ENCODE measurements at regions not wholly inside any gene's neighbourhood (a gene's known extent, or its start where the extent isn't known, plus 50 kb on each side); places are given as distances from the start of the nearest gene placed in this dataset.

DNA sequence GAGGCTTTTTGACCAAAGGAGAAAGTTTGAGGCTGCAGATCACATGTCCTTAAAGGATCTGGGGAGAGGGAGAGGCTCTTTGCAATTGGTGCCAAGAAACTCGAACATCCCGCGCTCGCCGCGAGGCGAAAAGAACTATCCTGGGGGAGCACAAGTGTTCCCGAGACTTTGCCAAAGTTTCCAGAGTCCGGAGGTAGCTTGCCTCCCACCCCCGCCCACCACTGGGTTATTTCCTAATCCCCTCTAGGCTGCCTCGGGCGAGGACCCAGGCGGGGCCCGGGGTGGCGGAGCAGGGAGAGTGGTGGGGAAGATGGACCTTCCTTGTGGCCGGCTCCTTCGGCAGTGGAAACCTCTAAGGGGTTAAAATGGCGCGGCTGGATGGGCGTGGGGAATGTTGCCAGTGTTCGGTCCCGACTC is 114.5 kb downstream of the KCNRG start:
- DNase-seq = peak in 1 of 2 donors; percentile 38
- no peak for FAIRE-seq
- Histone ChIP-seq H3K27ac (ENCODE audit: low read depth in 1 of 3, low read length in 2 of 3) (peak overlapping the region in 1 of 3 donors; percentile 10), H3K4me1 (ENCODE audit: control insufficient read depth in 3 of 3, insufficient read depth in 2 of 3, low read depth in 1 of 3, low read length in 2 of 3) (peaks cover 6 to 47% (median 17%) of the 10 kb centered on the region in 3 donors), H3K36me3 (ENCODE audit: control insufficient read depth in 3 of 3, insufficient read depth in 2 of 3, low read depth in 1 of 3, low read length in 3 of 3) (no peaks in the 10 kb centered on the region), H3K9me3 (ENCODE audit: control insufficient read depth in 2 of 2, insufficient read depth in 1 of 2, low read depth in 1 of 2, low read length in 1 of 2) (no peaks in the 10 kb centered on the region), H3K4me3 (ENCODE audit: low read depth in 1 of 3, low read length in 3 of 3) (peak overlapping the region; percentile 12 to 40 (median 22)), H3K27me3 (ENCODE audit: control insufficient read depth in 3 of 3, insufficient read depth in 3 of 3, low read length in 3 of 3) (peaks cover 4 to 86% (median 39%) of the 10 kb centered on the region in 3 donors)
- WGBS, 3 donors = 1 to 6% (median 4%) methylated on average over 21 to 22 of the region's 22 CpGs

DNA sequence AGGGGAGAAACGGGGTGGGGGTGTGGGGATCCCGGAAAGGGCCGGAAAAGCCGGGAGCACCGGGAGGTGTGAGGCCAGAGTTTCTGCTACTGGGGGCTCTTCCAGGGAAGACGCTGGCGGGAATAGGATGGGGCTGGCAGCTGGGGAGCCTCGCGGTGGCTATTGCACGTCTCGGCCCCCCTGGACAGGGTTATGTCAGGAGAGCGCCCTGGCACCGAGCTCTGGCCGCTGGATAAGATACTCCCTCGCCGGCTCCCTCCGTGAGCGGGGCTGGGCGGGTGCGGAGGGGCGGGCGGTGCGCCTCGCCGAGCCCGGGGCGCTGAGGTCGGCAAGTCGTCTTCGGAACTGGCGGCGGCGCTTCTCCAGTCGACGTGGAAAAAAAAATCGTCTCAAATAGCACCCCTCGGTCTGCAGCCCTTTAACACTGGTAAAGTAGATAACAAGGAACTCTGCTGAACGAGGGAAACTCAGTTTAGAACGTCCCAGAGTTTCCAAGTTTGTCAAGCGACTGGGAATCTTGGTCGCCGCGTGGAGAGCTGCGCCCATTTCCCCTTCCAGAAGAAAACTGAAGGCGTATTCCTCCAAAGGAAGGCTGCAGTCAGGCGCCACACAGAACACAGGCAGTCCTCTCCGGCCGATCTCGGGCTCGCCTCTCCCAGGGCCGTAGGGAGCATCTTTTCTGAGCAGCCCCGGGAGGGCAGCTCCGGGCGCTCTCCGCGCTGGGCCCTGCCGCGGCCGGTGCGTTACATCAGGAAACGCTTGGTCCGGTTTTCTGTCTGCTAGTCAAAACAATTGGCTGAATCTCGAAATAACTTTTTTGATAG is 115.1 kb downstream of the KCNRG start:
- 0 to 1% (median 1%) methylated on average over 48 to 63 of the region's 63 CpGs for WGBS, 3 donors
- H3K4me1 ChIP-seq (ENCODE audit: control insufficient read depth in 3 of 3, insufficient read depth in 2 of 3, low read depth in 1 of 3, low read length in 2 of 3) = peaks cover 6 to 47% (median 17%) of the 10 kb centered on the region in 3 donors
- DNase-seq (peak in 1 of 2 donors; percentile 60), FAIRE-seq (no peak)
- H3K36me3 ChIP-seq (ENCODE audit: control insufficient read depth in 3 of 3, insufficient read depth in 2 of 3, low read depth in 1 of 3, low read length in 3 of 3) = no peaks in the 10 kb centered on the region
- peaks cover 4 to 91% (median 39%) of the 10 kb centered on the region in 3 donors for H3K27me3 ChIP-seq (ENCODE audit: control insufficient read depth in 3 of 3, insufficient read depth in 3 of 3, low read length in 3 of 3)
- peak overlapping the region in 1 of 3 donors; percentile 56 for H3K27ac ChIP-seq (ENCODE audit: low read depth in 1 of 3, low read length in 2 of 3)
- H3K4me3 ChIP-seq (ENCODE audit: low read depth in 1 of 3, low read length in 3 of 3) = peak overlapping the region; percentile 12 to 40 (median 22)
- no peaks in the 10 kb centered on the region for H3K9me3 ChIP-seq (ENCODE audit: control insufficient read depth in 2 of 2, insufficient read depth in 1 of 2, low read depth in 1 of 2, low read length in 1 of 2)

DNA sequence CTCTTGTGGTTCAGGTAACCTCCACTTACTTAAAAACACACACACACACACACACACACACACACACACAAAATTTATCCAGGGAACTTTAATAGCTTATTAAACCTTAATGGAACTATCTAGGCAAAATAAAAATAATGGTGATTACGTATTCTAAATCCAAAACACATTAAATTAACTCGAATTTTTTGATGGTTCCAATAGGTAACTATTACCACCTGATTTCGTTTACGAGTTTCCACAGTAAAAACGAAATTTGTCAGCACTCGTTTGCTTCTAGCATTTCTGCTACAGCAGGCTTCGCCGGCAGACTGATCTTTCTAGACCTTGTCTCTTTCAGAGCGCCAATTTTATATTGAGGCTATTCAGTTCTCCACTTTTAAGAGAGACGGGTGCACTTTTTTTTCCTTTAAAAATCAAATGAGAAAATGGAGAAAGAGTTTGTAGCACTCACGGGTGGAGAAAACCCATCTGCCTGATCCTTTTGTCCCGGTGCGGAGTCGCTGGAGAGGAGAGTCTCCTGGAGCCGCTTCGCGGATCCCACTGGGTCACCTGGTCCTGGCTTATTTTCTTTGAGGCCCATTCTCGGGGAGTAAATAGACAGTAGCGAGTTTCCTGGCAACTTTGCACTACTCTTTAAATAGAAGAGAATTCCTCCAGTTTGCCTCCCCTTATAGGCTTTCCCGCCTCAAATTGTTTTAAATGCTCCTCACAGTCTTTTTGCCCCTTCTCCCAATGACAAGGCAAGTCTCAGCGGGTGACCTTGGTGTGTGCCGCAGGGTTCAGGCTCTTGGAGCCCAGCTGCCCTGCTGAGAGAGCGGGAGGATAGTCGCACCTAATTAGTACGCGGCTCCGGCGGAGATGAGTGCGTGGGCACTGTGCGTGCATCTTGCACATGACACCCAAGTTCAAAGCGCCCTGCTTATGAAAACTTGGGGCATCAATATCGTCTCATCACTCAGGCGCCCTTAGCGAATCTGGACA is 117.0 kb downstream of the KCNRG start:
- Histone ChIP-seq H3K4me1 (ENCODE audit: control insufficient read depth in 3 of 3, insufficient read depth in 2 of 3, low read depth in 1 of 3, low read length in 2 of 3) (peaks cover 2 to 36% (median 13%) of the 10 kb centered on the region in 3 donors), H3K4me3 (ENCODE audit: low read depth in 1 of 3, low read length in 3 of 3) (no peak overlapping the region), H3K9me3 (ENCODE audit: control insufficient read depth in 2 of 2, insufficient read depth in 1 of 2, low read depth in 1 of 2, low read length in 1 of 2) (no peaks in the 10 kb centered on the region), H3K36me3 (ENCODE audit: control insufficient read depth in 3 of 3, insufficient read depth in 2 of 3, low read depth in 1 of 3, low read length in 3 of 3) (no peaks in the 10 kb centered on the region), H3K27ac (ENCODE audit: low read depth in 1 of 3, low read length in 2 of 3) (no peak overlapping the region), H3K27me3 (ENCODE audit: control insufficient read depth in 3 of 3, insufficient read depth in 3 of 3, low read length in 3 of 3) (peaks cover 4 to 80% (median 39%) of the 10 kb centered on the region in 3 donors)
- DNase-seq (peak in 1 of 2 donors; percentile 41), FAIRE-seq (no peak)
- 17 to 24% (median 20%) methylated on average over 34 of the region's 34 CpGs for WGBS, 3 donors

DNA sequence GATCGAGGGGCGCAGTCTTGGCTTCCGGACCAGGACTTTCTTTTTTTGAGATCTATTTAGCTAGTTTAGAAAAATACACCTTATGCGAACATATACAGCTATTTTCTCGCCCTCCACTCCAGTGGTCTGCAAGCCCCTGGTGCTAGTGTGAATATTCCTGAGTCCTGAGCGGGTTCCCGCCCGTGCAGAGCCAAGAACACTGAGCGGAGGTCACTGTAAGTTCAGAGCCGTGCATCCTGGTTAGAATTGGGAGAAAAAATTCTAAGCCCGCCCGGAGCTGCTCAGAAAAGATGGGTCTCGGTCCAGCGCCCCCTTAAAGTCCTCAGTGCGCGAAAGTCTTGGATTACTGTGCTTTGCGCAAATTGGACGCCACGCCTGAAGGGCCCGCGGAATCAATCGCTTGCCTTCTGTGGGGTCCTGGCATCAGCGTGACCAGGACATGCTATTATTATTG is 117.7 kb downstream of the KCNRG start:
- Histone ChIP-seq H3K36me3 (ENCODE audit: control insufficient read depth in 3 of 3, insufficient read depth in 2 of 3, low read depth in 1 of 3, low read length in 3 of 3) (no peaks in the 10 kb centered on the region), H3K4me3 (ENCODE audit: low read depth in 1 of 3, low read length in 3 of 3) (no peak overlapping the region), H3K9me3 (ENCODE audit: control insufficient read depth in 2 of 2, insufficient read depth in 1 of 2, low read depth in 1 of 2, low read length in 1 of 2) (no peaks in the 10 kb centered on the region), H3K27ac (ENCODE audit: low read depth in 1 of 3, low read length in 2 of 3) (no peak overlapping the region), H3K27me3 (ENCODE audit: control insufficient read depth in 3 of 3, insufficient read depth in 3 of 3, low read length in 3 of 3) (peaks cover 4 to 73% (median 39%) of the 10 kb centered on the region in 3 donors), H3K4me1 (ENCODE audit: control insufficient read depth in 3 of 3, insufficient read depth in 2 of 3, low read depth in 1 of 3, low read length in 2 of 3) (peaks cover 2 to 28% (median 12%) of the 10 kb centered on the region in 3 donors)
- 30 to 37% (median 33%) methylated on average over 23 of the region's 23 CpGs for WGBS, 3 donors
- FAIRE-seq (no peak), DNase-seq (no peak)

DNA sequence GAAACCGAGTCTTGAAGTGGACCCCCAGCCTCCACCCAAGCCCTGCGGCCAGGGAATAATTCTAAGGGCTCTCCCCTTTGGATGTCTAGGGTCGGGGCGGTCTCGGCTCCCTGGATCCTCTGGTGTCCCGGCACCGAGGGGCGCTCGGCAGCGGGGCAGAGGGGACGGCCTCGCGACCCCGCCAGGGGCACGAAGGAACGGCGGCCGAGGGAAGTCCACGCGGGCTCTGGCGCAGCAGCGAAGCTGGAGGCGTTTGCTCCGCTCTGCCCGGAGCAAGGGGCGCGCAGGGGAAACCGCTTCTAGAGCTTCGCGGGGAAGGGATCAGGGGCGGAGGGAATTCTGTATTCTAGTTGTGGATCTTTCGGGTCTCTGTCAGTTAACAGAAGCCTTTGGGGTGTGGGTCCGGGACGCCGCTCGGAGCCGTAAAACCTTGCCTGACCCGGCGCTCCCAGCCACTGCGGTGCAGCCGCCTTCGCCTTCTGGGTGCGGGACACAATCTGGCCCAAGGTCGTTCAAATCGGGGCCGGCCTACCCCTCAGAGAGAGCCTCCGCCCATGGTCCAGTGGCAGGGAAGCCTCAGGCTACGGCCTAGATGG is 118.2 kb downstream of the KCNRG start:
- Histone ChIP-seq H3K27me3 (ENCODE audit: control insufficient read depth in 3 of 3, insufficient read depth in 3 of 3, low read length in 3 of 3) (peaks cover 4 to 68% (median 38%) of the 10 kb centered on the region in 3 donors), H3K36me3 (ENCODE audit: control insufficient read depth in 3 of 3, insufficient read depth in 2 of 3, low read depth in 1 of 3, low read length in 3 of 3) (no peaks in the 10 kb centered on the region), H3K27ac (ENCODE audit: low read depth in 1 of 3, low read length in 2 of 3) (no peak overlapping the region), H3K9me3 (ENCODE audit: control insufficient read depth in 2 of 2, insufficient read depth in 1 of 2, low read depth in 1 of 2, low read length in 1 of 2) (no peaks in the 10 kb centered on the region), H3K4me3 (ENCODE audit: low read depth in 1 of 3, low read length in 3 of 3) (no peak overlapping the region), H3K4me1 (ENCODE audit: control insufficient read depth in 3 of 3, insufficient read depth in 2 of 3, low read depth in 1 of 3, low read length in 2 of 3) (peaks cover 2 to 23% (median 11%) of the 10 kb centered on the region in 3 donors)
- DNase-seq (peak in 1 of 2 donors; percentile 25), FAIRE-seq (no peak)
- WGBS, 3 donors = 56 to 73% (median 58%) methylated on average over 47 to 48 of the region's 48 CpGs

DNA sequence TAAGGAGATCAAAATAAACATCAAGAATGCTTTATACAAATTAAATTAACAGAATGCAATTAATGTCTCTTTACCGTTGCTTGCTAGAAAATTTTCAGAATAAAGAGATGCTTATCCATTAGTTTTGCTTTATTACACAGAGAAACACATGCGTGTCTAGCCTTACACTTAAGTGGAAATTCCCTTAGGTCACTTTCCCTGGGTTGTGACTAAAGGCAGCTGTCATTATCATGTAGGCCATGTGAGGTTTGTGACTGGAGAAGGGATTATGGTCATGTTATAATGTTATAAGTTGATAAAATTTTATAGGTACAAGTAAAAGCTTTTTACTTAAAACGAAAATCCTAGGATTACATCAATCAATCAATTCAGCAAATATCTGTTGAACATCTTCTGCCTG is 121.0 kb downstream of the KCNRG start:
- H3K4me1 ChIP-seq (ENCODE audit: control insufficient read depth in 3 of 3, insufficient read depth in 2 of 3, low read depth in 1 of 3, low read length in 2 of 3) = peaks cover 0 to 5% (median 0%) of the 10 kb centered on the region in 3 donors
- no peaks in the 10 kb centered on the region for H3K9me3 ChIP-seq (ENCODE audit: control insufficient read depth in 2 of 2, insufficient read depth in 1 of 2, low read depth in 1 of 2, low read length in 1 of 2)
- 75 to 88% (median 86%) methylated on average over 3 of the region's 3 CpGs for WGBS, 3 donors
- DNase-seq = no peak
- no peak overlapping the region for H3K27ac ChIP-seq (ENCODE audit: low read depth in 1 of 3, low read length in 2 of 3)
- H3K27me3 ChIP-seq (ENCODE audit: control insufficient read depth in 3 of 3, insufficient read depth in 3 of 3, low read length in 3 of 3) = peaks cover 4 to 44% (median 21%) of the 10 kb centered on the region in 3 donors
- no peak for FAIRE-seq
- no peak overlapping the region for H3K4me3 ChIP-seq (ENCODE audit: low read depth in 1 of 3, low read length in 3 of 3)
- no peaks in the 10 kb centered on the region for H3K36me3 ChIP-seq (ENCODE audit: control insufficient read depth in 3 of 3, insufficient read depth in 2 of 3, low read depth in 1 of 3, low read length in 3 of 3)

DNA sequence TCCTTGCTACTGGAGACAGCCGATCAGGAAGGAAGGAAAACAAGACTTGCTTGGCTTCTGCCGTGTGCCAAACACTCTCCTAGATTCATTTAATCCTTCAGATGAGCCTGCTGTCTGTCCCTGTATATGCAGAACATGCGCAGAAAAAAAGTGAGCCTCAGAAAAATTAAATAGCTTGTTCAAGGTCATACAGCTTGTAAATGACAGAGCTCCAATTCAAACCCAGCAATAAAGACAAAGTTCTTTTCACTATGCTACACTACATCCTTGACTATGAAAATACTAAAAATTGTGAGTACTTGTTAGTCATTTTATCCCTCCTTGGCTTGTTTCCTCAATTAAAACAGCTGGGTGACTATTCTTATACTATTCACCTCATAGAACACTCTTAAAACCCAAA is 121.4 kb downstream of the KCNRG start:
- no peak overlapping the region for H3K4me3 ChIP-seq (ENCODE audit: low read depth in 1 of 3, low read length in 3 of 3)
- DNase-seq (peak in 1 of 2 donors; percentile 6), FAIRE-seq (no peak)
- WGBS, 3 donors = 23 to 77% (median 55%) methylated on average over 3 of the region's 3 CpGs
- no peaks in the 10 kb centered on the region for H3K9me3 ChIP-seq (ENCODE audit: control insufficient read depth in 2 of 2, insufficient read depth in 1 of 2, low read depth in 1 of 2, low read length in 1 of 2)
- no peak overlapping the region for H3K27ac ChIP-seq (ENCODE audit: low read depth in 1 of 3, low read length in 2 of 3)
- H3K27me3 ChIP-seq (ENCODE audit: control insufficient read depth in 3 of 3, insufficient read depth in 3 of 3, low read length in 3 of 3) = peaks cover 4 to 40% (median 21%) of the 10 kb centered on the region in 3 donors
- H3K4me1 ChIP-seq (ENCODE audit: control insufficient read depth in 3 of 3, insufficient read depth in 2 of 3, low read depth in 1 of 3, low read length in 2 of 3) = peaks cover 0 to 5% (median 0%) of the 10 kb centered on the region in 3 donors
- H3K36me3 ChIP-seq (ENCODE audit: control insufficient read depth in 3 of 3, insufficient read depth in 2 of 3, low read depth in 1 of 3, low read length in 3 of 3) = no peaks in the 10 kb centered on the region
